ENCODE measurements at regions not wholly inside any gene's neighbourhood (a gene's known extent, or its start where the extent isn't known, plus 50 kb on each side); places are given as distances from the start of the nearest gene placed in this dataset.
A peak's percentile ranks its signal among the peaks of the same experiment; 100 is the strongest.

DNA sequence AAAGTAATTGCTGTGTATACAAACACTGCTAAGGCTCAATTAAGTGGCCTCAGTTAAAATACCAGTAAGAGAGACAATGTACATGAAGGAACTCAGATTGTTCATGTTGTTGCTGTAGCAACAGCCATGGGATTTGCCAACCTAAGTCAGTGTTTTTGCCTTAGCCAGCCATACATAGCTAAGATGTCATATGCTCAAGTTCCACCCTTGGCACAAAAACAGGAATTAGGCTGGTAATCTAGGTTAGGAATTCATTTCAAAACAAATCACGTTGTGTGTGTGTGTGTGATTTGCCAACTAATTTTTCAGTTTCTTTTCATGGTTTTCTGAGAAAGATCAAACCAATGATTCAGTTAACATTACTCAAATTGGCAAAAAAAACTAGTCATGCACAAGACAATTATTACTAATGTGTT lies 143.7 kb upstream of the KCNMB2 start:
- CTCF ChIA-PET: interaction anchor here (1.0 kb wide), 2 partner anchors 14 to 308 kb away, joined by 3 to 5 read pairs; no protein-coding TSS in a partner anchor
- no peak for FAIRE-seq

DNA sequence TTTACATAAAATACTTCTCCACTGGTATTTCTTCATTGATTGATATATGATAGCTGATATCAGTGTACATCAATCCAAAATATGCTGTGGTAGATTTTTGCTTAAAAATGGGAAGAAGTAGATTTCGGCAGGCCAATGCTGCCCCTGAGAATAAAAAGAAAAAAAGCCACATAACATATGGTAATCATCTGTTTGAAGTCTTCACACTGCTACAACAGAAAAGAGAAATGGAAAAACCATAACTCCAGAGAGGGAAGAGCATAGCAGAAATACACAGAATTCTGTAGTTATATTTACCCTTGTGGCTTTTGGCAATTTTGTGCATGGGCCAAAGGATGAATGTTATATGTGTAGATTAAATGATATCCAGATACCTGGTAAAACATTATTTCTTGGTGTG lies 143.1 kb upstream of the KCNMB2 start:
- ChIA-PET CTCF (interaction anchor here (1.0 to 2.4 kb wide), 3 partner anchors 8 to 1521 kb away, joined by 5 to 17 read pairs (median 7); no protein-coding TSS in a partner anchor), POLR2A (no interaction called here)
- H3K79me2 ChIP-seq (ENCODE audit: control insufficient read depth, insufficient read depth, low read length): no peaks in the 10 kb centered on the region
- BruUV-seq (replicated peaks): no TSS peak
- H4K20me1 ChIP-seq (replicated peaks; ENCODE audit: control insufficient read depth, extremely low read depth, insufficient read depth, low read length): no peaks in the 10 kb centered on the region
- FAIRE-seq: no peak
- no peak overlapping the region for H3K9ac ChIP-seq (replicated peaks; ENCODE audit: extremely low read depth, insufficient read depth, low read length)
- H3K36me3 ChIP-seq (ENCODE audit: control insufficient read depth in 2 of 2, extremely low read depth in 1 of 2, insufficient read depth in 2 of 2, low read length in 2 of 2): no peaks in the 10 kb centered on the region
- peak overlapping the region; percentile 37 for H2AFZ ChIP-seq (ENCODE audit: low read depth, low read length)
- no peak for DNase-seq (ENCODE audit: low read depth, low spot score)
- no peaks in the 10 kb centered on the region for H3K9me3 ChIP-seq (replicated peaks; ENCODE audit: control insufficient read depth, insufficient read depth, low read length)
- H3K27ac ChIP-seq (ENCODE audit: insufficient read depth, low read depth, low read length): peak overlapping the region; percentile 51
- no peaks in the 10 kb centered on the region for H3K27me3 ChIP-seq (ENCODE audit: control insufficient read depth in 2 of 2, insufficient read depth in 2 of 2, low read length in 2 of 2)
- intact Hi-C loops (cut with micrococcal nuclease) (no loop called here), dilution Hi-C loops (cut with MboI; ENCODE audit: extremely low pct_ligation_motif_present, low sequenced_read_pairs) (no loop called here)
- TF ChIP-seq MAX (IDR thresholded peaks at IDR 0.05; ENCODE audit: insufficient read depth, insufficient read length) (no peak), POLR2A (IDR thresholded peaks at IDR 0.05; ENCODE audit: low read depth, low read length) (no peak), EZH2 (IDR thresholded peaks at IDR 0.05; ENCODE audit: borderline replicate concordance, low read depth, low read length, severe bottlenecking) (no peak), MYC (IDR thresholded peaks at IDR 0.05; ENCODE audit: low read depth, low read length) (no peak), POLR2AphosphoS5 (IDR thresholded peaks at IDR 0.05; ENCODE audit: insufficient read depth, low read depth, low read length) (no peak), GATA2 (IDR thresholded peaks at IDR 0.05; ENCODE audit: insufficient read depth, insufficient read length, low read depth, low read length) (no peak), JUN (IDR thresholded peaks at IDR 0.05; ENCODE audit: borderline replicate concordance, insufficient read depth, insufficient read length, low read depth) (no peak), FOS (IDR thresholded peaks at IDR 0.05; ENCODE audit: borderline replicate concordance, insufficient read depth, low read length) (no peak)
- TF ChIP-seq, protein P1, sequence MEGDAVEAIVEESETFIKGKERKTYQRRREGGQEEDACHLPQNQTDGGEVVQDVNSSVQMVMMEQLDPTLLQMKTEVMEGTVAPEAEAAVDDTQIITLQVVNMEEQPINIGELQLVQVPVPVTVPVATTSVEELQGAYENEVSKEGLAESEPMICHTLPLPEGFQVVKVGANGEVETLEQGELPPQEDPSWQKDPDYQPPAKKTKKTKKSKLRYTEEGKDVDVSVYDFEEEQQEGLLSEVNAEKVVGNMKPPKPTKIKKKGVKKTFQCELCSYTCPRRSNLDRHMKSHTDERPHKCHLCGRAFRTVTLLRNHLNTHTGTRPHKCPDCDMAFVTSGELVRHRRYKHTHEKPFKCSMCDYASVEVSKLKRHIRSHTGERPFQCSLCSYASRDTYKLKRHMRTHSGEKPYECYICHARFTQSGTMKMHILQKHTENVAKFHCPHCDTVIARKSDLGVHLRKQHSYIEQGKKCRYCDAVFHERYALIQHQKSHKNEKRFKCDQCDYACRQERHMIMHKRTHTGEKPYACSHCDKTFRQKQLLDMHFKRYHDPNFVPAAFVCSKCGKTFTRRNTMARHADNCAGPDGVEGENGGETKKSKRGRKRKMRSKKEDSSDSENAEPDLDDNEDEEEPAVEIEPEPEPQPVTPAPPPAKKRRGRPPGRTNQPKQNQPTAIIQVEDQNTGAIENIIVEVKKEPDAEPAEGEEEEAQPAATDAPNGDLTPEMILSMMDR (IDR thresholded peaks at IDR 0.05; ENCODE audit: extremely low read depth in 1 of 2, insufficient read depth in 1 of 2, low read depth in 1 of 2, low read length in 2 of 2): no peak
- no peak overlapping the region for H3K4me2 ChIP-seq (ENCODE audit: insufficient read depth, low read length)
- H3K9me1 ChIP-seq (replicated peaks; ENCODE audit: control insufficient read depth, extremely low read depth, insufficient read depth, low read length): no peaks in the 10 kb centered on the region
- H3K4me3 ChIP-seq (replicated peaks in 1 of 3; ENCODE audit: insufficient read depth in 1 of 3, low read depth in 1 of 3, low read length in 3 of 3): no peak overlapping the region
- H3K4me1 ChIP-seq (ENCODE audit: control insufficient read depth, extremely low read depth, insufficient read depth, low read length): peaks cover 9% of the 10 kb centered on the region

More for the DNA sequence above, 143.7 kb upstream of the KCNMB2 start:
- Histone ChIP-seq H2AFZ (ENCODE audit: low read depth, low read length) (peak overlapping the region; percentile 74), H3K27ac (ENCODE audit: insufficient read depth, low read depth, low read length) (no peak overlapping the region), H3K36me3 (ENCODE audit: control insufficient read depth in 2 of 2, extremely low read depth in 1 of 2, insufficient read depth in 2 of 2, low read length in 2 of 2) (no peaks in the 10 kb centered on the region), H3K9ac (replicated peaks; ENCODE audit: extremely low read depth, insufficient read depth, low read length) (no peak overlapping the region), H4K20me1 (replicated peaks; ENCODE audit: control insufficient read depth, extremely low read depth, insufficient read depth, low read length) (no peaks in the 10 kb centered on the region), H3K9me3 (replicated peaks; ENCODE audit: control insufficient read depth, insufficient read depth, low read length) (no peaks in the 10 kb centered on the region), H3K9me1 (replicated peaks; ENCODE audit: control insufficient read depth, extremely low read depth, insufficient read depth, low read length) (no peaks in the 10 kb centered on the region), H3K4me3 (replicated peaks in 1 of 3; ENCODE audit: insufficient read depth in 1 of 3, low read depth in 1 of 3, low read length in 3 of 3) (no peak overlapping the region), H3K4me1 (ENCODE audit: control insufficient read depth, extremely low read depth, insufficient read depth, low read length) (peaks cover 9% of the 10 kb centered on the region), H3K4me2 (ENCODE audit: insufficient read depth, low read length) (no peak overlapping the region), H3K27me3 (ENCODE audit: control insufficient read depth in 2 of 2, insufficient read depth in 2 of 2, low read length in 2 of 2) (no peaks in the 10 kb centered on the region), H3K79me2 (ENCODE audit: control insufficient read depth, insufficient read depth, low read length) (no peaks in the 10 kb centered on the region)
- no peak for TF ChIP-seq FOS (IDR thresholded peaks at IDR 0.05; ENCODE audit: borderline replicate concordance, insufficient read depth, low read length)
- TF ChIP-seq EZH2 (IDR thresholded peaks at IDR 0.05; ENCODE audit: borderline replicate concordance, low read depth, low read length, severe bottlenecking): no peak
- no peak for TF ChIP-seq POLR2A (IDR thresholded peaks at IDR 0.05; ENCODE audit: low read depth, low read length)
- no peak for TF ChIP-seq GATA2 (IDR thresholded peaks at IDR 0.05; ENCODE audit: insufficient read depth, insufficient read length, low read depth, low read length)
- no peak for TF ChIP-seq MAX (IDR thresholded peaks at IDR 0.05; ENCODE audit: insufficient read depth, insufficient read length)
- dilution Hi-C loops (cut with MboI; ENCODE audit: extremely low pct_ligation_motif_present, low sequenced_read_pairs): no loop called here
- POLR2A ChIA-PET: no interaction called here
- peak; percentile 71 for DNase-seq (ENCODE audit: low read depth, low spot score)
- intact Hi-C loops (cut with micrococcal nuclease): no loop called here
- no TSS peak for BruUV-seq (replicated peaks)
